Fibroblast of lung (primary cell): ENCODE measurements at regions not wholly inside any gene's neighbourhood (a gene's known extent, or its start where the extent isn't known, plus 50 kb on each side); places are given as distances from the start of the nearest gene placed in this dataset.

ENCODE experiments used
- DNase-seq, 2 donors: peaks; one replicate each; pipeline versions ENCODE4 v3.0.0 to v3.0.0-alpha.2; 2010; ENCODE audit warnings: low read depth in 2 of 2
- H2AFZ ChIP-seq: 2 replicates; pipeline ENCODE4 v1.5.1; 2012; ENCODE audit warnings: low read length, control low read depth, inconsistent platforms
- H3K27ac ChIP-seq: 2 replicates; pipeline ENCODE4 v1.5.1; 2011; ENCODE audit warnings: low read length, control low read depth; ENCODE audit not compliant: insufficient read depth
- H3K27me3 ChIP-seq: 2 replicates; pipeline ENCODE4 v1.5.1; 2011; ENCODE audit warnings: mild to moderate bottlenecking, low read length; ENCODE audit not compliant: control insufficient read depth, insufficient read depth
- H3K36me3 ChIP-seq: 2 replicates; pipeline ENCODE4 v1.5.1; 2011; ENCODE audit warnings: low read length; ENCODE audit not compliant: control insufficient read depth, insufficient read depth
- H3K4me1 ChIP-seq: 2 replicates; pipeline ENCODE4 v1.5.1; 2011; ENCODE audit warnings: low read length; ENCODE audit not compliant: control insufficient read depth, insufficient read depth; ENCODE audit errors: extremely low read depth
- H3K4me2 ChIP-seq: 2 replicates; pipeline ENCODE4 v1.5.1; 2011; ENCODE audit warnings: low read length, control low read depth; ENCODE audit not compliant: insufficient read depth; ENCODE audit errors: extremely low read depth
- H3K4me3 ChIP-seq, 4 experiments: fragments of 200-600 bp in 1 of 4; sonication (generic) in 1 of 4; replicated peaks in 1 of 4; 2 replicates each; pipeline ENCODE4 v1.5.1; 2011 to 2016; ENCODE audit warnings: low read length in 4 of 4, low read depth in 3 of 4, mild to moderate bottlenecking in 3 of 4, control low read depth in 2 of 4, inconsistent platforms in 1 of 4, mixed read lengths in 1 of 4; ENCODE audit not compliant: insufficient read depth in 1 of 4; ENCODE audit errors: control extremely low read depth in 1 of 4
- H3K79me2 ChIP-seq: 2 replicates; pipeline ENCODE4 v1.5.1; 2012; ENCODE audit warnings: mild to moderate bottlenecking, low read length, inconsistent platforms; ENCODE audit not compliant: control insufficient read depth, insufficient read depth
- H3K9ac ChIP-seq: 2 replicates; pipeline ENCODE4 v1.5.1; 2011; ENCODE audit warnings: mild to moderate bottlenecking, low read length, control low read depth; ENCODE audit not compliant: insufficient read depth
- H3K9me3 ChIP-seq: 2 replicates; pipeline ENCODE4 v1.5.1; 2012; ENCODE audit warnings: low read depth, low read length; ENCODE audit not compliant: control insufficient read depth, insufficient read depth
- H4K20me1 ChIP-seq: 2 replicates; pipeline ENCODE4 v1.5.1; 2011; ENCODE audit warnings: low read length; ENCODE audit not compliant: control insufficient read depth, insufficient read depth; ENCODE audit errors: extremely low read depth
- EZH2 ChIP-seq: IDR thresholded peaks from 2 replicates; pipeline ENCODE4 v1.5.1; 2012; ENCODE audit warnings: low read length, control low read depth, mild to moderate bottlenecking; ENCODE audit errors: missing control alignments
- TF ChIP-seq, protein P1 (sequence below), 2 donors: IDR thresholded peaks in 1 of 2; conservative IDR thresholded peaks in 1 of 2; 1 replicate in 1 of 2; 2 replicates in 1 of 2; pipeline ENCODE4 v1.5.1; 2011 to 2012; ENCODE audit warnings: low read length in 2 of 2, control low read depth in 1 of 2, inconsistent platforms in 1 of 2, low read depth in 1 of 2, mild to moderate bottlenecking in 1 of 2

- H3K27me3 ChIP-seq = no peaks in the 10 kb centered on the region
- H3K9ac ChIP-seq = no peak overlapping the region
- no peak overlapping the region for H3K27ac ChIP-seq
- no peaks in the 10 kb centered on the region for H3K36me3 ChIP-seq
- H3K9me3 ChIP-seq = no peaks in the 10 kb centered on the region
- H3K4me2 ChIP-seq = no peak overlapping the region
- no peak overlapping the region for H2AFZ ChIP-seq
- H3K79me2 ChIP-seq = no peaks in the 10 kb centered on the region
- DNase-seq = peak in 1 of 2 donors; percentile 20
- TF ChIP-seq EZH2 = no peak
- TF ChIP-seq, protein P1, sequence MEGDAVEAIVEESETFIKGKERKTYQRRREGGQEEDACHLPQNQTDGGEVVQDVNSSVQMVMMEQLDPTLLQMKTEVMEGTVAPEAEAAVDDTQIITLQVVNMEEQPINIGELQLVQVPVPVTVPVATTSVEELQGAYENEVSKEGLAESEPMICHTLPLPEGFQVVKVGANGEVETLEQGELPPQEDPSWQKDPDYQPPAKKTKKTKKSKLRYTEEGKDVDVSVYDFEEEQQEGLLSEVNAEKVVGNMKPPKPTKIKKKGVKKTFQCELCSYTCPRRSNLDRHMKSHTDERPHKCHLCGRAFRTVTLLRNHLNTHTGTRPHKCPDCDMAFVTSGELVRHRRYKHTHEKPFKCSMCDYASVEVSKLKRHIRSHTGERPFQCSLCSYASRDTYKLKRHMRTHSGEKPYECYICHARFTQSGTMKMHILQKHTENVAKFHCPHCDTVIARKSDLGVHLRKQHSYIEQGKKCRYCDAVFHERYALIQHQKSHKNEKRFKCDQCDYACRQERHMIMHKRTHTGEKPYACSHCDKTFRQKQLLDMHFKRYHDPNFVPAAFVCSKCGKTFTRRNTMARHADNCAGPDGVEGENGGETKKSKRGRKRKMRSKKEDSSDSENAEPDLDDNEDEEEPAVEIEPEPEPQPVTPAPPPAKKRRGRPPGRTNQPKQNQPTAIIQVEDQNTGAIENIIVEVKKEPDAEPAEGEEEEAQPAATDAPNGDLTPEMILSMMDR (conservative IDR thresholded peaks at IDR 0.05 in 1 of 2, IDR thresholded peaks at IDR 0.05 in 1 of 2; ENCODE audit: low read depth in 1 of 2, low read length in 2 of 2) = no peak
- H3K4me3 ChIP-seq = no peak overlapping the region
- no peaks in the 10 kb centered on the region for H4K20me1 ChIP-seq
- H3K4me1 ChIP-seq = no peaks in the 10 kb centered on the region
These were observed 390.1 kb downstream of the GATA3 start for GRCh38 chr10:8444630-8445029.

- H3K27me3 ChIP-seq = no peaks in the 10 kb centered on the region
- no peaks in the 10 kb centered on the region for H3K4me1 ChIP-seq
- H3K27ac ChIP-seq = no peak overlapping the region
- no peak overlapping the region for H3K9ac ChIP-seq
- no peaks in the 10 kb centered on the region for H3K36me3 ChIP-seq
- no peak for DNase-seq
- no peaks in the 10 kb centered on the region for H4K20me1 ChIP-seq
- no peaks in the 10 kb centered on the region for H3K9me3 ChIP-seq
- TF ChIP-seq, protein P1 (conservative IDR thresholded peaks at IDR 0.05 in 1 of 2, IDR thresholded peaks at IDR 0.05 in 1 of 2; ENCODE audit: low read depth in 1 of 2, low read length in 2 of 2) = no peak
- no peak for TF ChIP-seq EZH2
- H3K79me2 ChIP-seq = no peaks in the 10 kb centered on the region
- H2AFZ ChIP-seq = no peak overlapping the region
- H3K4me3 ChIP-seq = no peak overlapping the region
- no peak overlapping the region for H3K4me2 ChIP-seq
These were observed 390.9 kb downstream of the GATA3 start for GRCh38 chr10:8445353-8445752.

GRCh38 chr10:8449909-8450308 is 395.4 kb downstream of the GATA3 start:
- Histone ChIP-seq H4K20me1 (no peaks in the 10 kb centered on the region), H3K4me1 (no peaks in the 10 kb centered on the region), H3K27ac (no peak overlapping the region), H3K27me3 (no peaks in the 10 kb centered on the region), H3K36me3 (no peaks in the 10 kb centered on the region), H3K9me3 (no peaks in the 10 kb centered on the region), H3K4me3 (no peak overlapping the region), H3K4me2 (no peak overlapping the region), H2AFZ (no peak overlapping the region), H3K9ac (no peak overlapping the region), H3K79me2 (no peaks in the 10 kb centered on the region)
- TF ChIP-seq, protein P1 (conservative IDR thresholded peaks at IDR 0.05 in 1 of 2, IDR thresholded peaks at IDR 0.05 in 1 of 2; ENCODE audit: low read depth in 1 of 2, low read length in 2 of 2) = no peak
- no peak for DNase-seq
